GM12878 (cell line): ENCODE measurements at regions not wholly inside any gene's neighbourhood (a gene's known extent, or its start where the extent isn't known, plus 50 kb on each side); places are given as distances from the start of the nearest gene placed in this dataset.

Experiments
- ATAC-seq: fragments of 200-7000 bp; cut with Tn5 transposase; 3 replicates; pipeline ENCODE4 v1.9.1; 2020; ENCODE audit warnings: mild to moderate bottlenecking, moderate library complexity
- BruUV-seq: library from RNA; stranded (reverse); fragments of 400-500 nt; replicated peaks from 2 replicates; lab custom pipeline; 2021; lab: Mats Ljungman, UMichigan
- CTCF ChIA-PET: fragments of 300-600 bp; sonication (Branson Sonifier 250); formaldehyde crosslinking; extraction: SDS; loops from one replicate; lab custom pipeline; 2021; ENCODE audit warnings: inconsistent platforms; lab: Yijun Ruan, JAX
- POLR2A ChIA-PET: fragments of 350-600 bp; formaldehyde crosslinking; extraction: SDS; loops from one replicate; lab custom pipeline; 2021; ENCODE audit warnings: inconsistent platforms; lab: Charles Lee
- RAD21 ChIA-PET: fragments of 300-600 bp; sonication (Branson Sonifier 250); formaldehyde crosslinking; loops from one replicate; lab custom pipeline; 2023; ENCODE audit warnings: antibody characterized with exemption; ENCODE audit not compliant: unreplicated experiment; lab: Charles Lee
- SMC1A ChIA-PET: fragments of 300-600 bp; sonication (Branson Sonifier 250); formaldehyde crosslinking; loops from one replicate; lab custom pipeline; 2023; ENCODE audit not compliant: unreplicated experiment, uncharacterized antibody; lab: Charles Lee
- DNase-seq: peaks from one replicate; pipeline ENCODE4 v3.0.0-alpha.2; 2011; ENCODE audit warnings: low read depth, low spot score
- FAIRE-seq: peaks from 3 replicates; lab custom pipeline; 2011; peaks lifted over from hg19 to GRCh38; lab: Jason Lieb, UNC
- H2AFZ ChIP-seq: 2 replicates; pipeline ENCODE4 v1.6.0; 2011; ENCODE audit warnings: low read depth, low read length, control low read depth; ENCODE audit not compliant: control insufficient read depth
- H3K27ac ChIP-seq: 2 replicates; pipeline ENCODE4 v1.5.1; 2011; ENCODE audit warnings: control low read depth; ENCODE audit not compliant: control insufficient read depth, insufficient read depth
- H3K27me3 ChIP-seq, 2 experiments: replicated peaks in 1 of 2; 2 replicates each; pipeline versions ENCODE4 v1.6.0 to v1.6.1; 2011; ENCODE audit warnings: low read length in 1 of 2; ENCODE audit not compliant: control insufficient read depth in 2 of 2, insufficient read depth in 2 of 2
- H3K36me3 ChIP-seq, 2 experiments: 2 replicates each; pipeline ENCODE4 v1.5.1; 2011; ENCODE audit warnings: low read length in 1 of 2; ENCODE audit not compliant: control insufficient read depth in 2 of 2, insufficient read depth in 2 of 2
- H3K4me1 ChIP-seq: 2 replicates; pipeline ENCODE4 v1.6.1; 2011; ENCODE audit warnings: mild to moderate bottlenecking, low read length, moderate library complexity, mixed read lengths; ENCODE audit not compliant: control insufficient read depth, insufficient read depth
- H3K4me2 ChIP-seq: 2 replicates; pipeline ENCODE4 v1.6.0; 2011; ENCODE audit warnings: control low read depth; ENCODE audit not compliant: control insufficient read depth, insufficient read depth
- H3K4me3 ChIP-seq: fragments of 200-600 bp; sonication (generic); 2 replicates; pipeline ENCODE4 v1.5.1; 2016
- H3K79me2 ChIP-seq: 2 replicates; pipeline ENCODE4 v1.6.0; 2011; ENCODE audit warnings: low read length; ENCODE audit not compliant: control insufficient read depth, insufficient read depth
- H3K9ac ChIP-seq: 2 replicates; pipeline ENCODE4 v1.8.0; 2011; ENCODE audit warnings: low read length, control low read depth, mixed read lengths; ENCODE audit not compliant: control insufficient read depth, insufficient read depth
- H3K9me3 ChIP-seq: replicated peaks from 3 replicates; pipeline ENCODE4 v1.5.1; 2011; ENCODE audit warnings: mild to moderate bottlenecking, low read length; ENCODE audit not compliant: control insufficient read depth, insufficient read depth
- H4K20me1 ChIP-seq: 2 replicates; pipeline ENCODE4 v1.6.0; 2011; ENCODE audit not compliant: control insufficient read depth, insufficient read depth
- ASH2L ChIP-seq: fragments of 300-600, 200-600 bp; sonication (generic); IDR thresholded peaks from 2 replicates; pipeline ENCODE4 v1.6.1; 2017; ENCODE audit warnings: low read depth, mild to moderate bottlenecking, borderline replicate concordance
- E4F1 ChIP-seq: fragments of 450-650 bp; IDR thresholded peaks from 2 replicates; pipeline ENCODE4 v1.6.1; 2018; ENCODE audit warnings: borderline replicate concordance, mild to moderate bottlenecking; ENCODE audit not compliant: partially characterized antibody
- ELK1 ChIP-seq: IDR thresholded peaks from 2 replicates; pipeline ENCODE4 v1.6.1; 2012; ENCODE audit warnings: low read depth, low read length, improper control_type of control experiment
- IRF3 ChIP-seq: fragments of 450-650 bp; IDR thresholded peaks from 2 replicates; pipeline ENCODE4 v1.6.1; 2014; ENCODE audit warnings: mild to moderate bottlenecking
- NFYB ChIP-seq: IDR thresholded peaks from 2 replicates; pipeline ENCODE4 v1.6.1; 2011; ENCODE audit warnings: low read depth, mild to moderate bottlenecking, low read length, improper control_type of control experiment, moderate library complexity; ENCODE audit not compliant: insufficient read depth
- RBBP5 ChIP-seq: fragments of 200-600 bp; sonication (generic); conservative IDR thresholded peaks from 2 replicates; pipeline ENCODE4 v1.6.1; 2016
- RFX5 ChIP-seq: IDR thresholded peaks from 2 replicates; pipeline ENCODE4 v1.6.1; 2011; ENCODE audit warnings: low read depth, low read length, improper control_type of control experiment
- SREBF2 ChIP-seq: IDR thresholded peaks from 2 replicates; pipeline ENCODE4 v1.6.1; 2012; ENCODE audit warnings: mild to moderate bottlenecking, low read length
- STAT1 ChIP-seq: fragments of 450-650 bp; conservative IDR thresholded peaks from 2 replicates; pipeline ENCODE4 v1.6.1; 2014; ENCODE audit warnings: antibody characterized with exemption, mild to moderate bottlenecking
- TCF3 ChIP-seq: IDR thresholded peaks from 2 replicates; pipeline ENCODE4 v1.6.1; 2012; ENCODE audit warnings: low read depth, mild to moderate bottlenecking, low read length, borderline replicate concordance; ENCODE audit not compliant: insufficient read depth
- ZNF217 ChIP-seq: fragments of 450-650 bp; IDR thresholded peaks from 2 replicates; pipeline ENCODE4 v1.6.1; 2017; ENCODE audit warnings: antibody characterized with exemption, mild to moderate bottlenecking
- ZNF24 ChIP-seq: fragments of 450-650 bp; IDR thresholded peaks from 2 replicates; pipeline ENCODE4 v1.6.1; 2017; ENCODE audit warnings: antibody characterized with exemption, mild to moderate bottlenecking
- ZNF274 ChIP-seq: IDR thresholded peaks from one replicate; pipeline ENCODE4 v1.8.0; 2011; ENCODE audit not compliant: insufficient read length, insufficient read depth
- WGBS: methylation state at CpG from one replicate; pipeline ENCODE4 v1.1.6; 2016; ENCODE audit warnings: low lambda C conversion rate; ENCODE audit not compliant: insufficient replicate concordance, insufficient coverage; ENCODE audit errors: missing lambda C conversion rate; 5-methylcytosine and 5-hydroxymethylcytosine counted together
- in situ Hi-C: fragments of 300-500 bp; cut with MboI; formaldehyde crosslinking; loops from 9 replicates; pipeline ENCODE4 v1.14.3; 2018; ENCODE audit warnings: mixed read lengths
- intact Hi-C: fragments of 100-400 bp; cut with micrococcal nuclease; formaldehyde crosslinking; loops from one replicate; pipeline ENCODE4 v1.14.2; 2022; ENCODE audit not compliant: unreplicated experiment

GRCh38 chr10:113381981-113382509 is 170.8 kb upstream of the HABP2 start (continued):
- TF ChIP-seq TCF3 (no peak), RFX5 (no peak), RBBP5 (no peak), STAT1 (no peak), ASH2L (no peak), ELK1 (no peak), ZNF217 (no peak), NFYB (no peak)

GRCh38 chr10:113382691-113383090 is 170.2 kb upstream of the HABP2 start:
- no peak overlapping the region for H3K27ac ChIP-seq
- FAIRE-seq: no peak
- no peak overlapping the region for H3K4me2 ChIP-seq
- H3K4me3 ChIP-seq: no peak overlapping the region
- ChIA-PET CTCF (interaction anchor here (2.0 kb wide), 1 partner anchor 661 kb away, joined by 8 read pairs; no protein-coding TSS in a partner anchor), POLR2A (no interaction called here), SMC1A (interaction anchor here (1.4 kb wide), 1 partner anchor 907 kb away, joined by 4 read pairs; no protein-coding TSS in a partner anchor), RAD21 (no interaction called here)
- in situ Hi-C loops: loop anchor here (10.0 kb wide), 2 partner anchors 658 to 908 kb away; no protein-coding TSS in a partner anchor
- H3K36me3 ChIP-seq: no peaks in the 10 kb centered on the region
- no peak overlapping the region for H3K9ac ChIP-seq
- no peak overlapping the region for H2AFZ ChIP-seq
- no peaks in the 10 kb centered on the region for H4K20me1 ChIP-seq
- no peaks in the 10 kb centered on the region for H3K79me2 ChIP-seq
- peaks cover 3 to 4% of the 10 kb centered on the region in 2 experiments; a peak in 2 of 4 replicates for H3K27me3 ChIP-seq
- H3K9me3 ChIP-seq: no peaks in the 10 kb centered on the region
- ATAC-seq: no peak
- 91% methylated on average over 3 of the region's 3 CpGs for WGBS
- no peak for DNase-seq
- H3K4me1 ChIP-seq: no peaks in the 10 kb centered on the region
- intact Hi-C loops: no loop called here
- no TSS peak for BruUV-seq
- no peak for TF ChIP-seq E4F1
- no peak for TF ChIP-seq ZNF274
- TF ChIP-seq ZNF24: no peak
- no peak for TF ChIP-seq IRF3
- no peak for TF ChIP-seq NFYB
- no peak for TF ChIP-seq SREBF2
